Transverse colon (tissue), 4 donors: ENCODE measurements at regions not wholly inside any gene's neighbourhood (a gene's known extent, or its start where the extent isn't known, plus 50 kb on each side); places are given as distances from the start of the nearest gene placed in this dataset.

ENCODE experiments used
- DNase-seq: peaks from one replicate; pipeline ENCODE4 v3.0.0-alpha.2; 2019
- H3K27ac ChIP-seq, 4 donors: fragments of 200-600 bp; sonication (generic); 2 replicates each; pipeline ENCODE4 v1.5.1; 2016 to 2018; ENCODE audit warnings: inconsistent platforms in 4 of 4
- H3K27me3 ChIP-seq: fragments of 200-600 bp; sonication (generic); 2 replicates; pipeline ENCODE4 v1.5.1; 2017; ENCODE audit warnings: inconsistent platforms
- H3K36me3 ChIP-seq, 4 donors: fragments of 200-600 bp; sonication (generic); 2 replicates each; pipeline ENCODE4 v1.5.1; 2017 to 2019; ENCODE audit warnings: inconsistent platforms in 4 of 4
- H3K4me1 ChIP-seq, 4 donors: fragments of 200-600 bp; sonication (generic); 2 replicates each; pipeline ENCODE4 v1.5.1; 2017 to 2020; ENCODE audit warnings: inconsistent platforms in 4 of 4
- H3K4me3 ChIP-seq, 4 donors: fragments of 200-600 bp; sonication (generic); 1 replicate in 1 of 4; 2 replicates in 3 of 4; pipeline versions ENCODE4 v1.5.1 to v1.6.1; 2017 to 2019; ENCODE audit warnings: inconsistent platforms in 4 of 4
- H3K9me3 ChIP-seq, 2 donors: fragments of 200-600 bp; sonication (generic); 2 replicates each; pipeline ENCODE4 v1.5.1; 2017 to 2019; ENCODE audit warnings: inconsistent platforms in 2 of 2
- EP300 ChIP-seq: sonication (generic); formaldehyde crosslinking; IDR thresholded peaks from one replicate; pipeline ENCODE4 v1.6.1; 2017; ENCODE audit warnings: antibody characterized with exemption, low read depth
- POLR2A ChIP-seq: fragments of 450-650 bp; IDR thresholded peaks from one replicate; pipeline ENCODE4 v1.6.1; 2016; ENCODE audit warnings: antibody characterized with exemption, mild to moderate bottlenecking, moderate library complexity
- POLR2AphosphoS5 ChIP-seq, 3 donors: sonication (generic); formaldehyde crosslinking; IDR thresholded peaks; one replicate each; pipeline ENCODE4 v1.6.1; 2016; ENCODE audit warnings: antibody characterized with exemption in 3 of 3
- WGBS, 2 donors: methylation state at CpG; one replicate each; pipeline ENCODE4 v1.1.5; 2018; ENCODE audit warnings: low coverage in 1 of 2; 5-methylcytosine and 5-hydroxymethylcytosine counted together
- in situ Hi-C, 4 donors: fragments of 200-750 bp; cut with MboI; loops; one replicate each; pipeline versions ENCODE4 v1.15.0 to v1.15.1; 2017; ENCODE audit warnings: low sequenced_read_pairs in 3 of 4, low pct_ligation_motif_present in 1 of 4, low pct_unique_long_range_greater_than_20kb in 1 of 4
- intact Hi-C: fragments of 100-400 bp; cut with DNase I; formaldehyde crosslinking; loops from one replicate; pipeline ENCODE4 v1.15.1; 2023; ENCODE audit warnings: low total_unique reads
- TF ChIP-seq, protein P1 (sequence below), 5 experiments: fragments of 200-600 bp in 3 of 5; fragments of 450-650 bp in 2 of 5; sonication (generic) in 3 of 5; IDR thresholded peaks; 1 replicate in 2 of 5; 2 replicates in 3 of 5; pipeline ENCODE4 v1.5.1; 2016 to 2017; ENCODE audit warnings: antibody characterized with exemption in 5 of 5, inconsistent platforms in 3 of 5, mild to moderate bottlenecking in 2 of 5, moderate library complexity in 1 of 5

GRCh38 chr1:30273456-30273855, 449.9 kb downstream of the MATN1 start:
- Histone ChIP-seq H3K36me3 (no peaks in the 10 kb centered on the region), H3K4me3 (no peak overlapping the region), H3K9me3 (no peaks in the 10 kb centered on the region), H3K27me3 (no peaks in the 10 kb centered on the region), H3K4me1 (no peaks in the 10 kb centered on the region), H3K27ac (no peak overlapping the region)
- intact Hi-C loops (no loop called here), in situ Hi-C loops (no loop called here)
- WGBS, 2 donors = 85% methylated on average over 4 of the region's 5 CpGs; no CpG with 5 or more reads in 1 of the 2 donors
- TF ChIP-seq POLR2A (no peak), EP300 (no peak), POLR2AphosphoS5 (IDR thresholded peaks at IDR 0.05) (no peak)
- TF ChIP-seq, protein P1, sequence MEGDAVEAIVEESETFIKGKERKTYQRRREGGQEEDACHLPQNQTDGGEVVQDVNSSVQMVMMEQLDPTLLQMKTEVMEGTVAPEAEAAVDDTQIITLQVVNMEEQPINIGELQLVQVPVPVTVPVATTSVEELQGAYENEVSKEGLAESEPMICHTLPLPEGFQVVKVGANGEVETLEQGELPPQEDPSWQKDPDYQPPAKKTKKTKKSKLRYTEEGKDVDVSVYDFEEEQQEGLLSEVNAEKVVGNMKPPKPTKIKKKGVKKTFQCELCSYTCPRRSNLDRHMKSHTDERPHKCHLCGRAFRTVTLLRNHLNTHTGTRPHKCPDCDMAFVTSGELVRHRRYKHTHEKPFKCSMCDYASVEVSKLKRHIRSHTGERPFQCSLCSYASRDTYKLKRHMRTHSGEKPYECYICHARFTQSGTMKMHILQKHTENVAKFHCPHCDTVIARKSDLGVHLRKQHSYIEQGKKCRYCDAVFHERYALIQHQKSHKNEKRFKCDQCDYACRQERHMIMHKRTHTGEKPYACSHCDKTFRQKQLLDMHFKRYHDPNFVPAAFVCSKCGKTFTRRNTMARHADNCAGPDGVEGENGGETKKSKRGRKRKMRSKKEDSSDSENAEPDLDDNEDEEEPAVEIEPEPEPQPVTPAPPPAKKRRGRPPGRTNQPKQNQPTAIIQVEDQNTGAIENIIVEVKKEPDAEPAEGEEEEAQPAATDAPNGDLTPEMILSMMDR (IDR thresholded peaks at IDR 0.05) = no peak
- no peak for DNase-seq

DNA sequence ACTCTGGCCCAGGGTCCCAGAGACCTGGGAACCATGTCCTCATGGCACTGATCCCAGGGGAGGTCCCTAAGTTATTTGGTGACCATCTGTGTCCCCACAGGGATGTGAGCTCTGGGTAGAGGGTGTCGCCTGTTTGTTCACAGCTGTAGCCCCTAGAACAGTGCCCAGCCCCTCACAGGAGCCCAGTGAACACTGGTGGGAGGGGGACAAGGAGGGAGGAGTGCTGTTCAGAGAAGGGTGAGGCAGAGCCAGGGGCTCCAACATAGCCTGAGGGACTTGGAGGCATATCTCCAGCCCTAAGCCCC, 450.4 kb downstream of the MATN1 start:
- 60 to 77% methylated on average over 1 of the region's 1 CpG for WGBS, 2 donors
- intact Hi-C loops = no loop called here

GRCh38 chr1:30272277-30273020, 450.9 kb downstream of the MATN1 start:
- in situ Hi-C loops = no loop called here
- H3K27ac ChIP-seq = no peak overlapping the region
- DNase-seq = no peak
- no peaks in the 10 kb centered on the region for H3K4me1 ChIP-seq
- no peaks in the 10 kb centered on the region for H3K36me3 ChIP-seq
- H3K9me3 ChIP-seq = no peaks in the 10 kb centered on the region
- intact Hi-C loops = no loop called here
- H3K27me3 ChIP-seq = no peaks in the 10 kb centered on the region
- TF ChIP-seq, protein P1 (IDR thresholded peaks at IDR 0.05) = no peak
- TF ChIP-seq POLR2A (no peak), EP300 (no peak), POLR2AphosphoS5 (IDR thresholded peaks at IDR 0.05) (no peak)
- 46 to 54% methylated on average over 3 to 6 of the region's 6 CpGs for WGBS, 2 donors
- no peak overlapping the region for H3K4me3 ChIP-seq

More for the DNA sequence above, 450.4 kb downstream of the MATN1 start:
- Histone ChIP-seq H3K27ac (no peak overlapping the region), H3K4me3 (no peak overlapping the region), H3K36me3 (no peaks in the 10 kb centered on the region), H3K27me3 (no peaks in the 10 kb centered on the region), H3K4me1 (no peaks in the 10 kb centered on the region), H3K9me3 (no peaks in the 10 kb centered on the region)
- in situ Hi-C loops = no loop called here
- no peak for TF ChIP-seq POLR2AphosphoS5 (IDR thresholded peaks at IDR 0.05)
- TF ChIP-seq POLR2A = no peak
- TF ChIP-seq EP300 = no peak
- TF ChIP-seq, protein P1 (IDR thresholded peaks at IDR 0.05) = no peak
- DNase-seq = no peak

- Histone ChIP-seq H3K4me3 (no peak overlapping the region), H3K27ac (no peak overlapping the region), H3K9me3 (no peaks in the 10 kb centered on the region), H3K27me3 (no peaks in the 10 kb centered on the region), H3K36me3 (no peaks in the 10 kb centered on the region), H3K4me1 (no peaks in the 10 kb centered on the region)
- 42 to 69% methylated on average over 5 to 10 of the region's 10 CpGs for WGBS, 2 donors
- intact Hi-C loops (no loop called here), in situ Hi-C loops (no loop called here)
- no peak for DNase-seq
- TF ChIP-seq EP300 (no peak), POLR2AphosphoS5 (IDR thresholded peaks at IDR 0.05) (no peak), POLR2A (no peak)
- TF ChIP-seq, protein P1 (IDR thresholded peaks at IDR 0.05) = no peak
Observed at GRCh38 chr1:30271401-30272276, 451.7 kb downstream of the MATN1 start.
